SK-N-MC (cell line): ENCODE measurements at regions not wholly inside any gene's neighbourhood (a gene's known extent, or its start where the extent isn't known, plus 50 kb on each side); places are given as distances from the start of the nearest gene placed in this dataset.

Experiments
- EZH2 ChIP-seq: fragments of 200-600 bp; sonication (generic); IDR thresholded peaks from one replicate; pipeline ENCODE4 v1.6.1; 2017; ENCODE audit warnings: antibody characterized with exemption
- POLR2AphosphoS5 ChIP-seq: IDR thresholded peaks from 2 replicates; pipeline ENCODE4 v1.6.1; 2012; ENCODE audit warnings: mild to moderate bottlenecking, low read depth, low read length, borderline replicate concordance

- TF ChIP-seq EZH2 (no peak), POLR2AphosphoS5 (no peak)
Observed at GRCh38 chr6:135782546-135782945, 69.0 kb upstream of the PDE7B start.
